A673 (cell line): ENCODE measurements at regions not wholly inside any gene's neighbourhood (a gene's known extent, or its start where the extent isn't known, plus 50 kb on each side); places are given as distances from the start of the nearest gene placed in this dataset.
A peak's percentile ranks its signal among the peaks of the same experiment; 100 is the strongest.

Experiments
- CTCF ChIP-seq: fragments of 300-800, 200-600 bp; sonication (generic); conservative IDR thresholded peaks from 2 replicates; pipeline ENCODE4 v1.5.1; 2017; ENCODE audit warnings: low read depth, mild to moderate bottlenecking, antibody characterized with exemption, low read length, moderate library complexity, mixed read lengths
- EZH2 ChIP-seq: fragments of 200-600 bp; sonication (generic); IDR thresholded peaks from 2 replicates; pipeline ENCODE4 v1.6.1; 2017; ENCODE audit warnings: borderline replicate concordance, low read depth, mild to moderate bottlenecking, mixed read lengths, antibody characterized with exemption, low read length; ENCODE audit not compliant: poor library complexity, severe bottlenecking

GRCh38 chr2:59754011-59754735 is 799.3 kb downstream of the BCL11A start:
- peak; percentile 40; the same call in 1 of the 2 replicates for TF ChIP-seq CTCF
- TF ChIP-seq EZH2, result no peak
